HG03520 (cell line): ENCODE measurements at regions not wholly inside any gene's neighbourhood (a gene's known extent, or its start where the extent isn't known, plus 50 kb on each side); places are given as distances from the start of the nearest gene placed in this dataset.
"Not testable (repeated sequence)": the region's sequence is repeated elsewhere in the genome, so short reads cannot be mapped to it uniquely, and the experiment has no call there.

ENCODE experiments used
- ATAC-seq: cut with Tn5 transposase; IDR thresholded peaks from one replicate; pipeline ENCODE4 v1.9.1; 2021; ENCODE audit warnings: mild to moderate bottlenecking, moderate library complexity; ENCODE audit not compliant: unreplicated experiment

DNA sequence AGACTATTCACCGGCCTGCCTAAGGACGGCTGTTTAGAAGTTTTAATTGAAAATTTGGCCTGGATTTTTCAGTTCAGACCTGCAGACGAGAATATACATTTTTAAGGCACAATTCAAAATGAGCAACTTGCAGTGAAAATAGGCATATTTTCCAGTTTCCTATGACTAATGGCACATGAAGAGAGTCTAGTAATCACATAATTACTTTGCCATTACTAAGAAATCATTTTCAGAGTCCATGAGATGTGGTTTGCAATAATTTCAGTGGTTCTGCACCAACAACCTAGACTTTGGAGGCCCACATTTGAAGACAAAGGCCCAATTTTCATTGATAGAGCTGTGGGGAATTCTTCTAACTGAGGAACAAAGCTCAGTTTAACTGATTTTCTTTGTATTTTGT, 205.3 kb downstream of the SOX2 start:
- ATAC-seq = no peak

DNA sequence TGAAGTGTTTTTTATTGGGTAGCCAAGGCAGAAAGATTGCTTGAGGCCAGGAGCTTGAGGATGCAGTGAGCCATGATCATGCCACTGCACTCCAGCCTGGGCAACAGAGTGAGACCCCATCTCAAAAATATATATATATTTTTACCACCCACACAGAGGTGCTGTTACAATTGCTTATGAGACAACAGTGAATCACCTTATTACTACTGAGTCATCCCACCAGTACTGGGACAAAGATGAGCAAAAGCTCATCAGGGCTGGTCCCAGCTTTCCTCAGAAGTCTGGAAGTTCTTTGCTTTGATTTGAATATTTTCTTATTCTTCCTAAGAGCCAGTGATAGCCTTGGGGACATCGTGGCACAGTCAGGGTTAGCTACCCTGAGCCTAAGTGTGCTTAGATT, 207.7 kb downstream of the SOX2 start:
- no peak for ATAC-seq

DNA sequence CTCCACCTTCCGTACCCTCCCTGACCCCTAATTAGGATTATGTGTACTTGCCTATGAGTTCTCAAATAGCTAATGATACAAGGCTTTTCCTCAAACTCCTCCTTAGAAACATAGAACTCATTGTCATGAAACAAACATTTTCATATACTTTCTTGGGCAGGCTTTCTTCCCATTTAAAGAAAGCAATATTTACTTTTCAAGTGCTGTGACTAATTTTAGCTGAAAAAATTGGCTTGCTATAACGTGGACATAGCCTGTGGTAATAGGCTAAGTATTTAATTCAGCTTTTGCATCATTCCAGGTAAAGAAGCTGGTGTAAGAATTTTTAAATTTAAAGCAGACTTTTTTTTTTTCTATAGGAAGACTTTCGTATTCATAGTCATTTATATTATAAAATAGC, 208.7 kb downstream of the SOX2 start:
- ATAC-seq = no peak

DNA sequence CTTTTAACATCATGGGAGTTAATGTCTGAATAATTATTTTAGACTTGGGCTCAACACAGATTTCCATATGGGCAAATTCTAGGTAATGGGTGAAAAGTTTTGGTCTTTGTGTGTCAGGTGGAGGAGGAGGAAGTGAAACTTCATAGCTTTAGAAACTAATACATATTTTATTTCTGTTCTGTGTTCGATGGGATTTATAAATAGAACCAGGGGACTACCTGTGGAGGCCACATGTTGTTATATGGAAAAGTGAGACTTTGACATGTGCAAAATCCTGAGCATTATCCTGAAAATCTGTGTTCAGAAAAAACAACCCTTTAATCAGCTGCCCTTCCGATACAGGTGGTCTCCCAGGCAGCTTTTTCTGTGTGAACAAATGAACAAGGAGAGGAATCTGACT, 209.5 kb downstream of the SOX2 start:
- ATAC-seq = peak; percentile 92

DNA sequence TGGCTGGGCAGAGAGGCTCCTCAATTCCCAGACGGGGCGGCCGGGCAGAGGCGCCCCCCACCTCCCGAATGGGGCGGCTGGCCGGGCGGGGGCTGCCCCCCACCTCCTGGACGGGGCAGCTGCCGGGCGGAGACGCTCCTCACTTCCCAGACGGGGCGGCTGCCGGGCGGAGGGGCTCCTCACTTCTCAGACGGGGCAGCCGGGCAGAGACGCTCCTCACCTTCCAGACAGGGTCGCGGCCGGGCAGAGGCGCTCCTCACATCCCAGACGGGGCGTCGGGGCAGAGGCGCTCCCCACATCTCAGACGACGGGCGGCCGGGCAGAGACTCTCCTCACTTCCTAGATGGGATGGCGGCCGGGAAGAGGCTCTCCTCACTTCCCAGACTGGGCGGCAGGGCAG, 214.1 kb downstream of the SOX2 start:
- ATAC-seq = not testable (repeated sequence)

DNA sequence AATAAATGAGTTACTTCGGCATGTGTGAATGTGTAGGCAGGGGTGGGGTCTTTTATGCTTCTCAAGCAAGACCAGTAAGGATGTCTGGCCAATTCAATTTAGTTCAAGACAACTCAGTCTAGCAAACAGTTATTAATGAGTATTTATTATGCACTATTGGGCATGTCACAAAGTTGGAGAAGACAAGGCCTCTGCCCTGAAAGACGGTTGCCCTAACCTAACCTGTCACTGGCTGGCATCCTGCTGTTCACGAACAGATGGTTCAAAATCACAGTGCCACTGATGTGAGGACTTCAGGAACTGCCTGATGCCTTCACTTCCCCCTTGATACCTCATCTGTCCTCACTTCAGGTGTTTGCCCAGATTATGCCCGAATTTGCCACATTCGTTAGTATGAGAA, 217.8 kb downstream of the SOX2 start:
- no peak for ATAC-seq

DNA sequence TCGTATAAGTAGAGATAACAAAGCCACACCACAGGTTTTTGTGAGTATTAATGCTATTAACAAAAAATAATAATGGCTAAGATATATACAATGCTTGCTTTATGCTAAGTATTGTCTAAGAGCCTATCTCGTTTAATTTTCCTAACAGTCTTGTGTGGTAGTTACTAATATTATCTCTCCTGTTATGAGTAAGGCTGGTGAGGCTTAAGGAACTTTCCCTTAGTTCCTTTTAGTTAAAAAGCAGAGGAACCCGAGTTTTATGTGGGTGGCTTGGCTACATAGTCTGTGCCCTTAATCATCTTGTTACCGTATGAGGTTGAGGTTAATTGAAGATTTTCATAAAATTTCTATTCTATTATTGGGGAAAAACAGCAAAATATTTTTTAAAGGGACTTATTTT, 218.4 kb downstream of the SOX2 start:
- ATAC-seq = no peak

DNA sequence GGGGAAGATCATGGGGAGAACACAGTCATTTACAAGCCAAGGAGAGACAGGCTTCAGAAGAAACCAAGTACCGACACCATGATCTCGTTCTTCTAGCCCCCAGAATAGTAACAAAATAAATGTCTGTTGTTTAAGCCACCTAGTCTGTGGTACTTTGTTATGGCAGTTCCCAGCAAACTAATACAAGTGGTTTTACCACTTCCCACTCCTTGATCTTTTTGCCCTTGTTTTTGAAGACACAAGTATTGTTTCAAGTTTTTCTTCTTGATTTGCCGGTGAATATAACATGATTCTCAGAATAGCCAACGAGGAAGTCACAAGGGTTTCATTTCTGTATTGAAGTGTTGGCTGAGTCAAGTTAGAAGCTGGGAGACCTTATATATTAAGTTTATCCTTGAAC, 220.3 kb downstream of the SOX2 start:
- ATAC-seq = peak; percentile 65

DNA sequence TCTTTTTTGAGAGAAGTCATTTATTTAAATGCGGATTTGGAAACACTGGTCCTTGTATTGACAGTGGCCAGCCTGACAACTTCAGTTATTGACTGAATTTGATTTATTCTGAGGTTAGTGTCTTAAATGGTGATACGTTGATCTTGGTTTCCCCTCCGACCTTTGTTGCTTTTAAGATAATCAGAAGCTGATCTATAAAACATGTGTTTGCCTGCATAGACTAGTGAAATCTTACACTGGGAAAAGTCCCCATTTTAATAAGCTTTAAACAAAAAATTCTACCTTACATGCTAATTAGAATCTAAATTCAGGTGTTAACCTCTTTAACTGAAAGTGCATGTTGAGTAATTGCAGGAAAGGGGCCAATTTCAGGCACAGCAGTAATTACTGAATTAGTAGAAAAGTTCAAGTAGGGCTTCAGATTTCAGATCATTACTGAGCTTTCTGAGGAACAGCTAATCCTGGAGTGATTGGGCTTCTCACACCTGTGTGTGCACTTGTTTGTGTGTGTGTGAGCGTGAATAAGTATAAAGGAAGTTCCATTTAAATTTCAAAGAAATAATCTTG, 221.4 kb downstream of the SOX2 start:
- ATAC-seq = no peak

DNA sequence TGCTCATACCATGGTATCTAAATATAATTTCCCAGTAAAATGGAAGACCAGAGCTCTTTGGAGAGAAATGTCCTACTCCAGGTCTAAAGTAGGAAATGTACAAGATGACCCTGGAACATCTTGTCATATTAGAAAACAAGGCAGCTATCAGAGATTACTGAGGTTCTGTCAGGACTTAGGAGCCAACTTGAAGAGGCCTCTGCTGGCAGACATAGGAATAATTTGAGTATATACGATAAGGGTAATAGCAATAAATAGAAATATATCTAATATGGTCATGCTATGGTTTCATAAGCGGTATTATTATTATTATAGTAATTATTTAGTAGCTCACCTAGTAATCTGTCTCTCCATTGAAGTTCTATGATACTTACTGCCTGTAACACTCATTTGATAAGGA, 224.2 kb downstream of the SOX2 start:
- ATAC-seq = no peak

DNA sequence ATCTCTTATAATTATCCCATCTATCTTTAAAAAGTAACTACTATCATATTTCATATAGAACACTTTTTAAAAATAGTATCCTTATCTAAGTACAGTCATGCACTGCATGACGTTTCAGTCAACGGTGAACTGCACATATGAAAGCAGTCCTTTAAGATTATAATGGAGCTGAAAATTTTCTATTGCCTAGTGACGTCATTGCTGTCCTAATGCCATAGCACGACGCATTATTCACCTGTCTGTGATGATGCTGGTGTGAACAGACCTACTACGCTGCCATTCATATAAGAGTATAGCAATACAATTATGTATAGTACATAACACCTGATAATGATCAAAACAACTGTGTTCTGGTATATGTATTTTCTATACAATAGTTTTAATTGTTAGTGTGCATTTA, 225.0 kb downstream of the SOX2 start:
- ATAC-seq = no peak

DNA sequence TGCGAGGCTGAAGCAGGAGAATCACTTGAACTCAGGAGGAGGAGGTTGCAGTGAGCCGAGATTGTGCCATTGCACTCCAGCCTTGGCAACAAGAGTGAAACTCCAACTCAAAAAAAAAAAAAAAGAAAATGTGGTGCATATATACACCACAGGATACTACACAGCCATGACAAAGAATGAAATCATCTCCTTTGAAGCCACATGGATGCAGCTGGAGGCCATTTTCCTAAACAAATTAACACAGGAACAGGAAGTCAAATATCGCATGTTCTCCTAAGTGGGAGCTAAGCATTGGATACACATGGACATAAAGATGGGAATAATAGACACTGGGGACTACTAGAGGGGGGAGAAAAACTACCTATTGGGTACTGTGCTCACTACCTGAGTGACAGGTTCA, 226.9 kb downstream of the SOX2 start:
- ATAC-seq = not testable (repeated sequence)

DNA sequence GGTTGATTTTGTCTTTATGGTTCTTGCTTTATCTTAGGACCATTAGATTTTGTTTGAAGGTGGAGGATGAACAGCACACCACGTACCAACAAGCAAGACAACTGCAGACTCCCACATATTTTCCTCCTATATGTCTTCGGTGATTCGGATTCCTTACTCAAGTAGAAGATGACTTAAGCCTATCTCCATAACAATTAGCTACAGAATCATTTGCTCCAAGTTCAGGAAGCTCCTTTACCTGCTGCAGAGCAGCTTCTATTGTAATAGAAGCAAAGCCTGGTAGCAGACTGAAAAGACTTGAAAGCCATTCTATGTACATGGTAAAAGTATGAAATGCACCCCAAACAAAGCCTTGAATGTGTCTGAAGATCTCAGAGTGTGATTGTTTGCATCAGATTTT, 229.0 kb downstream of the SOX2 start:
- ATAC-seq = no peak

DNA sequence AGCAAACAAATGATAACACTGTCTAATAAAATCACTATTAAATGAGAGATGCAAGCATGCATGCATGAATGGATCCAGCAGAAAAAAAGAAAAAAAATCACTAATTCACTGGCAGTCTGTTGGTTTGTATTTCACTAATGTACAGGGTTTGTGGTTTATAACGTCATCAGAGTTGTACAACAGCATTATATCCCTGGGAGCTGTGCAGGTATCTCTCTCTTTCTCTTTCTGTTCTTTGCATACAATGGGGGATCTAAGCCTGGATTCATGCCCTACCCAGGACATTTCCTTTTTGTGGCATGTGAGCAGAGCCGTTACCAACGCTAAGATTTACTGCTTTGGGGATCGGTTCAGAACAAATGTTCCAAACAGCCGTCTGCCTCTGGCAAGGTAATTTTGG, 229.5 kb downstream of the SOX2 start:
- ATAC-seq = peak; percentile 81

DNA sequence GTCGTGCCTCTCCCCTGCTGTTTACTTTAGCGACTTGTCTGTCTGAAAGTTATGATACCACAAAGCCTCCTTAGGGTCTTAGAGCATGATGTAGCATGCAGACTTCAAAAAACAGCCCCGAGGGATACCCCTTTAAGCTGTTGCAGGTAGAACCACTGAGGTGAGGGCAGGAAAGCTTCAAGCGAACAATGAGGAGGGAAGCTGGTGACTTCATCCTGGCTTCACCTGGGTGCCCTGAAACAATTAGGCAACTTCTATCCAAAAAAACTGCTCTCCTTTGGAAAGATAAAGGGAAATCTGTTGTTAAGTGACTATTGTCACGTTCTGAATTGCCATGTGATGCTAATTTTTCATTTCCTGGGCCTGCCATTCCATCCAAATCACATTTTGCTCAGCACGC, 231.6 kb downstream of the SOX2 start:
- ATAC-seq = no peak

DNA sequence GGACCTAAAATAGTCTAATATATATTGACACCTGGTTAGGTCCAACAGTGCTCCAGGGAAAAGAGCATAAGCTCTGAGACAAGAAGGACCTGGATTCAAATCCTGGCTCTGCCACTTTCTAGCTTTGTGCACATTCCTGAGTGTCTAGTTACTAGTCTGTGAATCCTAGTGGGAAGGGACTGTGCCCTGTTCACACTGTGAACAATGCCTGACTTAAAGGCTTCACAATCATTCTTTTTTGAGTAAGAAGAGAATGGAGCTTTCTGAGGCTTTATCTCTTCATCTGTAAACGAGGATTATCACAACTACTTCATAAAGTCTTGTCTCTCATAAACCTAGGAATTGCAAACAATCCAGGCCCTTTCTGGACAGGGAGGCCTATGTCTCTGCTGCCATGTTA, 235.9 kb downstream of the SOX2 start:
- ATAC-seq = no peak

DNA sequence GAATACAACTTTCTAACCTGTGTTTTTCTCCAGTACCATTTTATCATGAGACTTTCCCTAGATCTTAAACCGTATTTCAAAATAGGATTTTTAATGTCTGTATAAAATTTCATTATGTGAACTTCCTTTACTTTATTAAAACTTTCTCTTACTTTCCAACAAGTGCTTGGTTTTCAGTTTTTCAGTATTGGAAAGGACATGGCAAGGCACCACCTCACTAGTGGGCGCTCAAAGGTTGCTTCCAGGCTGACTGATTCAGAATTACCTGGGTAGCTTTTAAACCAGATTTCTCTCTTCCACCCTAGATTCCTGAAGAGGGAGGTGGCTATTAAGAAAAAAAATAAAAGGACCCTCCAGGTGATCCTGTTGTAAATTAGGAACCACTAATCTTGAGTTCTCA, 236.6 kb downstream of the SOX2 start:
- no peak for ATAC-seq

DNA sequence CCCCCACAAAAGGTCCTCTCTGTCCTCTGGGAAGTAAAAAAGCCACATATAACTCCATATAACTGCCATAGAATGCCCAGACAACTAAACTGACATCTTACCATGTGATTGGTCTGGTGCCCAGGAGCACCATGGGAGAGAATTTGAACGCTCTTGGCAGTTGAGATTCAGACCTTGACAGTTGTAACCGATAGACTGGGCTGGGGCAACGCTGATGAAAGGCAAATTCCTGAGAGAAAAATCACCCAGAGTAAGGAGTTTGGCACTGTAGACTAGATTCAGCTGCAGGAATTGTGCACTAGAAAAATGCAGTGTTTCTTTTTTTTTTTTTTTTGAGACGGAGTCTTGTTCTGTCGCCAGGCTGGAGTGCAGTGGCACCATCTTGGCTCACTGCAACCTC, 240.5 kb downstream of the SOX2 start:
- ATAC-seq = no peak

DNA sequence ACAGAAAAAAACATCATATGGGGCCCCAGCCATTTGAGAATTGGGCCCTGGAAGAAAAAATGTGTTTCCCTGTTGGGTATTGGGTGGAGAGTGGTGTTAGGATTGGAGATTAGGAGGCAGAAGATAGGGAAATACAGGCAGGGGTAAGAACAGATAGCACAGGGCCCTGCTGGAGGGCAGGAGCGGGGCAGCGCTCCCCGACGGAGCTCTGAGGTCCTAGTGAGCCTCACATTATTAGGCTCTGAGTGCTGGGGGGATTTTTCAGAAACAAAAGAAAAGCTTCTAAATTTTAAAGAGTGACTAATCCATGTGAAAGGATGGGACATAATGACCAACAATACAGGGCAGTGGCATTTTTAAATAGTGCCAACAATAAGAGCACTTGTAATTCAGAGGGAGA, 241.2 kb downstream of the SOX2 start:
- no peak for ATAC-seq

DNA sequence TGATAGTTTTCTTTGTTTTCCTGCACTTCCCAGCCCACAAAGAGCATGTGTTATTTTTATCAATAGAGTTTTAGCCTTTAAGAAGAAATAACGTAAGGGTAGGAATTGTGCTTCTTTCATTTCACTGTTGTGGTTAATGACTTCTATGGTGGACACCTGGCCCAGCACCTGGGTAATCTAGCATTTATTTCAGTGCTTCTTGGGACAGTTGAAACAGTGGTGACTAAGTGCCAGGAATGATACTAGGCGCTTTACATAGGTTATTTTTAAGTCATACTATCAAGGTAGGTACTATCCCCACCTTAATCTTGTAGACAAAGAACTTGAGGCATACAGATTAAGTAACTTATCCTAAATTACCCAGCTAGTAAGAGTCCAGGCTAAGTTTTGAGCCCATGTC, 243.8 kb downstream of the SOX2 start:
- ATAC-seq = peak; percentile 43

DNA sequence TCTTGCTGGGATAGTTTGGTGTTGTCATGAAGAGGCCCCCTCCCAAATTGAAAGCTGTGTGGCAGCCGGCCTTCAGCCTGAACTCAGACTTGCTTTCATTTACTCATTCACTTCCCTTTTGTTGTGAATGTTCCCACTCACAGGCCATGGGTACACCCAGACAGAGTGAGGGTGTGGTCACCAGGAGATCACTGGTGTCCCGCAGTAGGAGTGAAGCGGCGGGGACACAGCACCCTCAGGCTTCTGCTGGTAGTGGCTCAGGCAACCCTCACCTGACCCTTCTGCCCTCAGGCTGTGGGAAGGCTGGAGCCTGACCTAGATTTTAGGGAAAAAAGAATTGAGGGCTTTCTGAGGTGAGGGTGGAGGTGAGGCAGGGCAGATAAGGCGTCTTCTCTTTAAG, 244.4 kb downstream of the SOX2 start:
- peak; percentile 35 for ATAC-seq

DNA sequence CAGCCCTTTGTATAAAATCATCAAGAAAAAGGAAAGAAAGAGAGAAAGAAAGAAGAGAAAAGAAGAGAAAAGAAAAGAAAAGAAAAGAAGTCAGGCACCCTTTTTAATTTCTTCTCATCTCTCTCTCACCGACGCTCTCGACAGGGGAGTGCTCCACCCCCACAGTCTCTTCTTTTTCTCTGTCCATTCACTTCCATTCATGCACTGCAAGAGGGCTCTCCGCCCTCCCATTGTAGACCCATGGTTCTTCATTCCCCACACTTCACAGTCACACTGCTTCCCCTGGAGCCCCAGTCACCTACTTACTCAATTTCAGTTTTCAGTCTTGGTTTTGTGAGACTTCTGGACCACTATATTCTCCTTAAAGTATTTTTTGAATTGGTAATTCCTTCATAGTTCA, 254.7 kb downstream of the SOX2 start:
- ATAC-seq = no peak

DNA sequence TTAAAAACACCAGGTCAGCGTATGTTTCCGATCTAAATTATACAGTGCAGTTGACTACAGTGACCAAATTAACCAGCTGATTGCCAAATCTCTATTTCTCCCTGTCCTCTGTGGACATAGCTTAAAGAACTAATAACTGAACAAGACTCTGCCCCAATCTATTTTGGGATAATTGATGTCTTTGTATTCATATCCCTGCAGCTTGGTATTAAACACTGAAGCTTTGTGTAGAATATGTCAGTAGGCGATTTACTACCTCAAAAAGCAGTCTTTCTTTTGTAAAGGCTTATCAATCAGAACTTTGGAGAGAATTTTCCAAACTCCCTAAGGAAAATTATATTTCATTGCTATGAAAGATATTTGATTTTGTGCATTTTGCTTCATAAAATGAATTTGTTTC, 258.2 kb downstream of the SOX2 start:
- ATAC-seq = no peak

DNA sequence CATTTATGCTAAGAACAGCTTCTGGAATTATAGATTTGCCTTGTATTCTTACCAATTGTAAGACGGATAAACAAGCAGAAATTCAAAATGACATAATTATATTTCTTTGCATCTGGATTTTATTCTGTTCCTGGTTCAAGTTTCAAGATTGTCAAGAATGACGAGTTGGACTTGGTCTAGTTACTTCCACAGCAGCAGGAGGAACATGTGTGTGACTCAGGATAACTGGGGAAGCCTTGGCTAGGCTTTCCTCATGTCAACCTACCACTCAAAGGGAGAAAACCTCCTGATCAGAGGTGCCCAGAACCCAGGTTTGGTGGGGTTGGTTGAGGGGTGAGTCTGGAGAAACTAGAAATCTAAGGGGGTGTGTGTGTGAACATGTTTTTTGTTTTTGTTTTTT, 259.7 kb downstream of the SOX2 start:
- no peak for ATAC-seq
